ENCODE measurements at regions not wholly inside any gene's neighbourhood (a gene's known extent, or its start where the extent isn't known, plus 50 kb on each side); places are given as distances from the start of the nearest gene placed in this dataset.

- H2BK20ac ChIP-seq (ENCODE audit: low read depth, low read length, poor library complexity, severe bottlenecking), result no peak overlapping the region
Observed at GRCh38 chr2:57957238-57957637, 89.4 kb upstream of the VRK2 start.

More at GRCh38 chr2:57957238-57957637, 89.4 kb upstream of the VRK2 start:
- H3K18ac ChIP-seq (ENCODE audit: insufficient read length, low read depth, low read length), result no peak overlapping the region
- no peaks in the 10 kb centered on the region for H3K79me2 ChIP-seq (ENCODE audit: insufficient read depth, low read length)
- no peak overlapping the region for H2BK15ac ChIP-seq (ENCODE audit: low read depth, low read length)
- no peaks in the 10 kb centered on the region for H3K23me2 ChIP-seq (ENCODE audit: insufficient read length, low read depth, low read length, poor library complexity, severe bottlenecking)
- TF ChIP-seq CTCF (conservative IDR thresholded peaks at IDR 0.05), result no peak
- no peak overlapping the region for H3K27ac Mint-ChIP-seq
- H4K8ac ChIP-seq (replicated peaks; ENCODE audit: insufficient read length, low read depth, low read length), result no peak overlapping the region
- H2AK5ac ChIP-seq (ENCODE audit: insufficient read length, low read length), result no peak overlapping the region
- no peak for DNase-seq
- no peak overlapping the region for H4K5ac ChIP-seq (ENCODE audit: insufficient read length, low read depth, low read length)
- no peak overlapping the region for H3K4me2 ChIP-seq (ENCODE audit: insufficient read depth, insufficient read length, low read length)
- no peak overlapping the region for H3K4me3 Mint-ChIP-seq
- H3K27me3 ChIP-seq (ENCODE audit: insufficient read depth, low read length), result no peaks in the 10 kb centered on the region
- H3K4me1 Mint-ChIP-seq, result peaks cover 3 to 5% of the 10 kb centered on the region in 2 experiments; a peak in 3 of 4 replicates
- H3K36me3 Mint-ChIP-seq (ENCODE audit: insufficient read depth in 1 of 3, low read depth in 3 of 3), result no peaks in the 10 kb centered on the region
- no peak overlapping the region for H2BK12ac ChIP-seq (ENCODE audit: insufficient read length, low read depth, low read length)
- no peak overlapping the region for H3K4ac ChIP-seq (ENCODE audit: low read depth, low read length)
- H2BK5ac ChIP-seq (ENCODE audit: insufficient read length, low read length), result no peak overlapping the region
- H3K79me1 ChIP-seq (ENCODE audit: insufficient read depth, low read depth, low read length, poor library complexity, severe bottlenecking), result no peaks in the 10 kb centered on the region
- no peak overlapping the region for H3K9ac ChIP-seq (ENCODE audit: extremely low read depth, insufficient read length, low read length)
- H2AFZ ChIP-seq (ENCODE audit: low read length), result no peak overlapping the region
- no peak overlapping the region for H4K91ac ChIP-seq (ENCODE audit: insufficient read length, low read depth, low read length)
- H3K27ac ChIP-seq (ENCODE audit: insufficient read length, low read depth, low read length), result no peak overlapping the region
- H3K4me1 ChIP-seq (ENCODE audit: insufficient read depth, low read length), result no peaks in the 10 kb centered on the region
- H3K14ac ChIP-seq (ENCODE audit: insufficient read depth, low read length), result no peak overlapping the region
- no peaks in the 10 kb centered on the region for H4K20me1 ChIP-seq (ENCODE audit: control insufficient read depth, insufficient read depth, insufficient read length)
- no CpG with 5 or more reads among the region's 3 CpGs for WGBS (ENCODE audit: extremely low coverage, insufficient read length, low lambda C conversion rate)
- no peak overlapping the region for H3T11ph ChIP-seq (ENCODE audit: low read length)
- H2BK120ac ChIP-seq (ENCODE audit: low read depth, low read length, poor library complexity, severe bottlenecking), result no peak overlapping the region
- H3K9me3 Mint-ChIP-seq, result no peaks in the 10 kb centered on the region
- H3K27me3 Mint-ChIP-seq (ENCODE audit: low read depth), result no peaks in the 10 kb centered on the region
- H3K9me3 ChIP-seq (ENCODE audit: control insufficient read depth, low read depth, low read length), result no peaks in the 10 kb centered on the region
- H3K23ac ChIP-seq (ENCODE audit: insufficient read length, low read depth, low read length), result no peak overlapping the region
- no peak overlapping the region for H3K56ac ChIP-seq (ENCODE audit: insufficient read length, low read depth, low read length)

Data from H9 (cell line).